ENCODE measurements at regions not wholly inside any gene's neighbourhood (a gene's known extent, or its start where the extent isn't known, plus 50 kb on each side); places are given as distances from the start of the nearest gene placed in this dataset.

DNA sequence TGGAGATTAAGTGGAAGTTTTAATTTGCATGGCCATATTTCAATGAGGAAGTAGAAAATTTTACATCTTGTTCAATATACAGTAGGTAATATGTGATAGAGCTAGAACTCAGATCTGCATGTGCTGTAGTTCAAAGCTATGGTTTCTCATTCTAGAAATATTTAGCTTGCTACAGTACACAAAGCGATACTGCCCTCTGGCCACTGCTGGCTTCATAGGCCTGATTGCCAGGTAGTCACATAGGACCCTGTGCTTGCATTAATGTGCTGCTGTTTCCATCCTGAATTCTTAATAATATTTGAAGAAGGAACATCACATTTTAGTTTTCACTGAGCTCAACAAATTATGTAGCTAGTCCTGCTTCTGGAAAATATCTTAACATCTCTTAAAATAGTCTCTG, 87.0 kb downstream of the PLSCR2 start:
- DNase-seq (ENCODE audit: low spot score in 2 of 2) = no peak
- TF ChIP-seq, protein P1, sequence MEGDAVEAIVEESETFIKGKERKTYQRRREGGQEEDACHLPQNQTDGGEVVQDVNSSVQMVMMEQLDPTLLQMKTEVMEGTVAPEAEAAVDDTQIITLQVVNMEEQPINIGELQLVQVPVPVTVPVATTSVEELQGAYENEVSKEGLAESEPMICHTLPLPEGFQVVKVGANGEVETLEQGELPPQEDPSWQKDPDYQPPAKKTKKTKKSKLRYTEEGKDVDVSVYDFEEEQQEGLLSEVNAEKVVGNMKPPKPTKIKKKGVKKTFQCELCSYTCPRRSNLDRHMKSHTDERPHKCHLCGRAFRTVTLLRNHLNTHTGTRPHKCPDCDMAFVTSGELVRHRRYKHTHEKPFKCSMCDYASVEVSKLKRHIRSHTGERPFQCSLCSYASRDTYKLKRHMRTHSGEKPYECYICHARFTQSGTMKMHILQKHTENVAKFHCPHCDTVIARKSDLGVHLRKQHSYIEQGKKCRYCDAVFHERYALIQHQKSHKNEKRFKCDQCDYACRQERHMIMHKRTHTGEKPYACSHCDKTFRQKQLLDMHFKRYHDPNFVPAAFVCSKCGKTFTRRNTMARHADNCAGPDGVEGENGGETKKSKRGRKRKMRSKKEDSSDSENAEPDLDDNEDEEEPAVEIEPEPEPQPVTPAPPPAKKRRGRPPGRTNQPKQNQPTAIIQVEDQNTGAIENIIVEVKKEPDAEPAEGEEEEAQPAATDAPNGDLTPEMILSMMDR (IDR thresholded peaks at IDR 0.05) = no peak
- intact Hi-C loops (cut with DNase I) = no loop called here
- H3K36me3 ChIP-seq = no peaks in the 10 kb centered on the region
- H3K27me3 ChIP-seq = no peaks in the 10 kb centered on the region
- H3K4me3 ChIP-seq = no peak overlapping the region
- no peak overlapping the region for H3K27ac ChIP-seq
- H3K9me3 ChIP-seq = no peaks in the 10 kb centered on the region
- H3K4me1 ChIP-seq = no peaks in the 10 kb centered on the region

DNA sequence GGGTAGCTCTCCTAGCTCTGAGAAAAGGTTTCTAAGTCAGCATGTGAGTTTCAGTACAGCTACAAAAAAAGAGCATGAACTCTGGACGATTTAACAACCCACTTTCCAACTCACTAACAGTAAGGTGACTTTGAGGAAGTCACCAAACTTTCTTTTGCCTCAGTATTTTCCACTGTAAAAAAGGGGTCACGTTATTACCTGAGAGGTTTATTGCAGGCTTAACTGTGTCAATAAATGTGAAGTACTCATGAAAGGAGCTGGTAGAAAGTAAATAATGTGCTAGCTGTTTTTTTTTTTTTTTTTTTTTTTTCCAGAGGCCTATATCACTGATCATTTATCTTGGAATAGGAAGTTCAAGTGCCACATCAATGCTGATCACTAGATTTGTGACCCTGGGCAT, 89.3 kb downstream of the PLSCR2 start:
- TF ChIP-seq, protein P1 (IDR thresholded peaks at IDR 0.05) = no peak
- Histone ChIP-seq H3K4me1 (no peaks in the 10 kb centered on the region), H3K9me3 (no peaks in the 10 kb centered on the region), H3K27ac (no peak overlapping the region), H3K36me3 (no peaks in the 10 kb centered on the region), H3K27me3 (no peaks in the 10 kb centered on the region), H3K4me3 (no peak overlapping the region)
- intact Hi-C loops (cut with DNase I) = no loop called here
- DNase-seq (ENCODE audit: low spot score in 2 of 2) = no peak

DNA sequence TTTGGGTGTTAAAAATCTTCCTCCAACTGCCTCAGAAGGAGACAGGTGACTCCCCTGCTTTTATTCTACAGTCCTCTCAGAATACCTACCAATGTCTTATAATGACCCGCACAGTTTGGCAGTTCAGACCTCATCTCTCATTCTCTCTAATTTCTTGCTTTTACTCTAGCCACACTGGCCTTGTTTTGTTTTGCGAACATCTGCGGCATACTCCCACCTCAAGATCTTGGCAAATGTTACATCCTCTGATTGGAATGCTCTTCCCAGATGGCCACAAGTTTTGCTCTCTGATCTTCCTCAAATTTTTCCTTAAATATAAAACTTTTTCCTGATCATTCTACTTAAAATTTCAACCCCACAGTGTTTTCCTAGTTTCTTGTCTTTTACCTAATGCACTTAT, 94.1 kb downstream of the PLSCR2 start:
- H3K4me3 ChIP-seq = no peak overlapping the region
- TF ChIP-seq, protein P1 (IDR thresholded peaks at IDR 0.05) = no peak
- H3K36me3 ChIP-seq = no peaks in the 10 kb centered on the region
- H3K27me3 ChIP-seq = no peaks in the 10 kb centered on the region
- no peaks in the 10 kb centered on the region for H3K4me1 ChIP-seq
- intact Hi-C loops (cut with DNase I) = no loop called here
- DNase-seq (ENCODE audit: low spot score in 2 of 2) = no peak
- H3K27ac ChIP-seq = no peak overlapping the region
- peaks cover 0 to 16% of the 10 kb centered on the region in 2 donors for H3K9me3 ChIP-seq

DNA sequence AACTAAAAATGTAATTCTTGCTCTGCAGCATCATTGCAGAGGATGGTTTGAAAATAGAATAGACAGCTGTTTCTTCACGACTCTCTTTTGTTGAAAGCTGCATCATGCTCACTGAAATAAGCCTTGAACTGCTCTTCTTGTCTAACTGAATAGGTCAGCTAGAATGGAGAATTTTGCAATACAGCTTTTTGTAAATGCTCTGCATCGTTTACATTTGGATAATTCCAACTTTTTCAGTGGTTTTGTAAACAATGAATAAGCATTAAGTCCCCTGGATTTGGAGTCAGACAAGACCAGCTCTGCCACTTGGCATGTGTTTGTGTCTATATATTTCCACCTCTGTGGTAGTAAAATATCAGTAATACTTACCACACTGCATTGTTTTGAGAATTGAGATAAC, 95.2 kb downstream of the PLSCR2 start:
- no peaks in the 10 kb centered on the region for H3K4me1 ChIP-seq
- peaks cover 0 to 16% of the 10 kb centered on the region in 2 donors for H3K9me3 ChIP-seq
- H3K27me3 ChIP-seq = no peaks in the 10 kb centered on the region
- DNase-seq (ENCODE audit: low spot score in 2 of 2) = no peak
- H3K4me3 ChIP-seq = no peak overlapping the region
- H3K36me3 ChIP-seq = no peaks in the 10 kb centered on the region
- no peak overlapping the region for H3K27ac ChIP-seq
- TF ChIP-seq, protein P1 (IDR thresholded peaks at IDR 0.05) = no peak
- intact Hi-C loops (cut with DNase I) = no loop called here

DNA sequence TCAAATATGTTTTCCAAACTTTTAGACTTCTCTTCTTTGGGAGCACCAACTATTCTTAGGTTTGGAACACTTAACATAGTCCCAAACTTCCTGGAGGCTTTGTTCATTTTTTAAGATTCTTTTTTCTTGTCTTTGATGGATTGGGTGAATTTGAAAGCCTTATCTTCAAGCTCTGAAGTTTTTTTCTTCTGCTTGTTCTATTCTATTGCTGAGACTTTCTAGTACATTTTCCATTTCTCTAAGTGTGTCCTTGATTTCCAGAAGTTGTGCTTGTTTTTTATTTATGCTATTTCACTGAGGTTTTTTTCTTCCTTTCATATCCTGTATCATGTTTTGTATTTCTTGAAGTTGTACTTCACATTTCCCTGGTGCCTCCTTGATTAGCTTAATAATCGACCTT, 97.5 kb downstream of the PLSCR2 start:
- DNase-seq (ENCODE audit: low spot score in 2 of 2) = no peak
- peaks cover 0 to 16% of the 10 kb centered on the region in 2 donors for H3K9me3 ChIP-seq
- TF ChIP-seq, protein P1 (IDR thresholded peaks at IDR 0.05) = no peak
- H3K27me3 ChIP-seq = no peaks in the 10 kb centered on the region
- H3K36me3 ChIP-seq = no peaks in the 10 kb centered on the region
- H3K4me3 ChIP-seq = no peak overlapping the region
- H3K27ac ChIP-seq = no peak overlapping the region
- intact Hi-C loops (cut with DNase I) = no loop called here
- H3K4me1 ChIP-seq = no peaks in the 10 kb centered on the region

DNA sequence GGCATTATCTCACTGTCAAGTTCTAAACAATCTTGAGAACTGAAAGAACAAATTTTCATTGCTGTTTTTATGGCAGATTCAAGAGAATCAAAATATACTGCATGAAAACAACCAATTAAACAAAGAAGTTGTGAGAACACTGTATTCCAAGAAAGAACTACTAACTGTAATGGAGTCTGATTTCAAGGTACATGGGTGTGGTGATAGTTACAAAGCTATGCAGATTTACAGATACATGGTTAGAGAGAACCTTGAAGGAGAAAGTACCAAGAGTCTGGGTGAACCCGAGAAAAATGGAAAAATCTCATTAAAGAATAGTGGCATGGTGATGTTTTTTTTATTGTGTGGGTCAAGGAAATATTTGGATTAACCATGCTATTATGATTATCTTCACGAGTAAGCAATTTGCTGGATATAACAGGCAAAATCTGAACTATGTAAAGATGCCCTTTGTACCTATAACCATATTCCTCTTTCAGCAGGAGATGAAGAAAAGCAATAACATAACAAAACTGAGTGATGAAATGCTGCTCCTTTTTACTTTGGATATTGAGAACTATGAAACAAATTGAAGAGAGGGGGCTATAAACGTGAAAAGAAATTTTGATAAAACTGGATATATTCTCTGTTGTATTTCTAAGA, 100.4 kb downstream of the PLSCR2 start:
- TF ChIP-seq, protein P1 (IDR thresholded peaks at IDR 0.05) = no peak
- H3K4me1 ChIP-seq = no peaks in the 10 kb centered on the region
- DNase-seq (ENCODE audit: low spot score in 2 of 2) = no peak
- intact Hi-C loops (cut with DNase I) = no loop called here
- peaks cover 0 to 16% of the 10 kb centered on the region in 2 donors for H3K9me3 ChIP-seq
- no peak overlapping the region for H3K4me3 ChIP-seq
- H3K36me3 ChIP-seq = no peaks in the 10 kb centered on the region
- H3K27ac ChIP-seq = no peak overlapping the region
- no peaks in the 10 kb centered on the region for H3K27me3 ChIP-seq
